ENCODE measurements at regions not wholly inside any gene's neighbourhood (a gene's known extent, or its start where the extent isn't known, plus 50 kb on each side); places are given as distances from the start of the nearest gene placed in this dataset.

DNA sequence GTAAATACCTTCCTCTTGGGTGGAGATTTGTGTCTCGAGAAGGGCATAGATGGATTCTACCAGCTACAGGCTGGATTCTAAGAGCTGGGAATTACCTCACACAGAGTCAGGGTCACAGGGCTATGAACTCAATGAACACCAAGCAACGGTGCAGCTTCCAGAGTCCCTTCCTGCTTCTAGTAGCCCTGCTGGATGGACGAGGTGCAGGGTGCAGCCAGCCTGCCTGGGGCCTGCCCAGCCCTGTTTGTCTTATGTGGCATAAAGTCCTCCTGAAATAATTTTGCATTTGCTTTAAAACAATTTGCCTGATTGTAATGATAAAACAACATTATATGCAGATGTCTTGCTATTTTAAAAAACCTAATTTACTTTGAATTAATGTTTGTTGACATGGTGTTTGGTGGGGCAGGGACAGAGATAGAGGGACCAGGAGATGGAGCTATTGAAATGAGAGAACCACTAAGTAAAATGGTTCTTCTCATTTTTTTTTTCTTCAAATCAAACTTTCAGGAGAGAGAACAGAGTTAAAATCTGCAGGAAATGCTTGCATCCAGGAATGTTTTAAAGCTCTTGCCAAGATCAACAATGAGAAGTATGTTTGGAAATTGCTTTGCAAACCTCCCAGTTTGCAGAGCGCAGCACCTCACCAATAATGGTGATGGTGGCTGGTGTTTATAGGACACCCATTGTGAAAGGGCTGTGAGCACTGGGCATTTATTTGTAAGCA lies 305.4 kb upstream of the PODXL start:
- no peak overlapping the region for H3K27ac Mint-ChIP-seq (ENCODE audit: unreplicated experiment)
- H3K79me2 ChIP-seq (ENCODE audit: insufficient read depth, low read length), result no peaks in the 10 kb centered on the region
- H3K4me1 ChIP-seq (ENCODE audit: insufficient read depth, low read length), result peaks cover 19% of the 10 kb centered on the region
- peak overlapping the region; percentile 52 for H3K4me2 ChIP-seq (ENCODE audit: low read length)
- no peaks in the 10 kb centered on the region for H3K27me3 ChIP-seq (ENCODE audit: insufficient read depth, low read length)
- no peak overlapping the region for H3K4me3 ChIP-seq (ENCODE audit: insufficient read depth, low read depth, low read length)
- no peak for TF ChIP-seq EZH2 (IDR thresholded peaks at IDR 0.05; ENCODE audit: insufficient read depth, low read length)
- TF ChIP-seq, protein P1, sequence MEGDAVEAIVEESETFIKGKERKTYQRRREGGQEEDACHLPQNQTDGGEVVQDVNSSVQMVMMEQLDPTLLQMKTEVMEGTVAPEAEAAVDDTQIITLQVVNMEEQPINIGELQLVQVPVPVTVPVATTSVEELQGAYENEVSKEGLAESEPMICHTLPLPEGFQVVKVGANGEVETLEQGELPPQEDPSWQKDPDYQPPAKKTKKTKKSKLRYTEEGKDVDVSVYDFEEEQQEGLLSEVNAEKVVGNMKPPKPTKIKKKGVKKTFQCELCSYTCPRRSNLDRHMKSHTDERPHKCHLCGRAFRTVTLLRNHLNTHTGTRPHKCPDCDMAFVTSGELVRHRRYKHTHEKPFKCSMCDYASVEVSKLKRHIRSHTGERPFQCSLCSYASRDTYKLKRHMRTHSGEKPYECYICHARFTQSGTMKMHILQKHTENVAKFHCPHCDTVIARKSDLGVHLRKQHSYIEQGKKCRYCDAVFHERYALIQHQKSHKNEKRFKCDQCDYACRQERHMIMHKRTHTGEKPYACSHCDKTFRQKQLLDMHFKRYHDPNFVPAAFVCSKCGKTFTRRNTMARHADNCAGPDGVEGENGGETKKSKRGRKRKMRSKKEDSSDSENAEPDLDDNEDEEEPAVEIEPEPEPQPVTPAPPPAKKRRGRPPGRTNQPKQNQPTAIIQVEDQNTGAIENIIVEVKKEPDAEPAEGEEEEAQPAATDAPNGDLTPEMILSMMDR (IDR thresholded peaks at IDR 0.05; ENCODE audit: insufficient read depth, low read depth, low read length), result no peak
- no peaks in the 10 kb centered on the region for H3K36me3 Mint-ChIP-seq (ENCODE audit: low read depth, unreplicated experiment)
- no peaks in the 10 kb centered on the region for H3K36me3 ChIP-seq (ENCODE audit: insufficient read depth, low read length)
- H3K4me1 Mint-ChIP-seq (ENCODE audit: low read depth, unreplicated experiment), result no peaks in the 10 kb centered on the region
- no peaks in the 10 kb centered on the region for H3K9me3 Mint-ChIP-seq (ENCODE audit: unreplicated experiment)
- no peaks in the 10 kb centered on the region for H4K20me1 ChIP-seq (ENCODE audit: insufficient read depth, low read length)
- no peak overlapping the region for H3K4me3 Mint-ChIP-seq (ENCODE audit: unreplicated experiment)
- H3K27me3 Mint-ChIP-seq (ENCODE audit: low read depth, unreplicated experiment), result peaks cover 34% of the 10 kb centered on the region
- DNase-seq (ENCODE audit: low read depth) (peak; percentile 84), FAIRE-seq (no peak)
- no peak overlapping the region for H3K27ac ChIP-seq (ENCODE audit: low read depth, low read length)
- peak overlapping the region; percentile 31 for H2AFZ ChIP-seq (ENCODE audit: low read depth, low read length)
- H3K9ac ChIP-seq (ENCODE audit: low read length), result no peak overlapping the region
- H3K9me3 ChIP-seq (ENCODE audit: insufficient read depth, low read depth, low read length), result no peaks in the 10 kb centered on the region

DNA sequence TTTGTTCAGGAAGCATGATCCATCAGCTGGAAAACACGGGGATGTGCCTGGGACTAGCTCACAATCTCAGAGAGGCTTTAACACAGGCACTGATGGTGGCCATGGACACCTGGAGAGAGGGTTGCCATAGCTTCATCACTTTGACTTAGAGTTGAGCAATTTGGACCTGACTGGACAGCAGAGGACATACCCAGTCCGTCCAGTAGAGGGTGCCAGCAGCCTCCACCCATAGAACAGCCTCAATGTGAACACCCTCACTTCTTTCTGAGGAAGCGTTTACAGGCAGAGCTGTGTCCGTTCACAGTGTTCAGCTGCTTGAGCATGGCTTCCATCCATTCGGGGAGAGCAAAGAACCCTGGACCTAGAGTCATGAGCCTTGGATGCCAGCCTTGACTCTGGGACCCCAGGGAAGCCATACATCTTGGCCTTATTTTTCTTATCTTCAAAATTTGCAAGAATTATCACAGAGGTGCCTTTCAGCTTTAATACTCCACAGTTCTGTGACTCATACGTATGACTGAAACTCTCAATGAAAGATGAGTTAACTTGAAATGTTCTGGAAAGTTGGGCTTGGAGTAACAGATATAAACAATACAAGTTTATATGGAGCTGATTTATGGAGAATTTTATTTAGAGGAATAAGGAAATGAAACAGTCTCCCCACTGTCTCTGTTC lies 302.9 kb upstream of the PODXL start:
- H3K36me3 ChIP-seq (ENCODE audit: insufficient read depth, low read length), result no peaks in the 10 kb centered on the region
- H3K4me2 ChIP-seq (ENCODE audit: low read length), result peak overlapping the region; percentile 80
- no peaks in the 10 kb centered on the region for H3K27me3 ChIP-seq (ENCODE audit: insufficient read depth, low read length)
- peak overlapping the region; percentile 22 for H3K4me3 ChIP-seq (ENCODE audit: insufficient read depth, low read depth, low read length)
- no peak overlapping the region for H3K27ac ChIP-seq (ENCODE audit: low read depth, low read length)
- FAIRE-seq, result peak; percentile 58
- no peak overlapping the region for H3K4me3 Mint-ChIP-seq (ENCODE audit: unreplicated experiment)
- H3K9me3 Mint-ChIP-seq (ENCODE audit: unreplicated experiment), result peaks cover 2% of the 10 kb centered on the region
- H3K36me3 Mint-ChIP-seq (ENCODE audit: low read depth, unreplicated experiment), result no peaks in the 10 kb centered on the region
- peak; percentile 65 for DNase-seq (ENCODE audit: low read depth)
- H3K79me2 ChIP-seq (ENCODE audit: insufficient read depth, low read length), result no peaks in the 10 kb centered on the region
- no peaks in the 10 kb centered on the region for H3K4me1 Mint-ChIP-seq (ENCODE audit: low read depth, unreplicated experiment)
- no peaks in the 10 kb centered on the region for H4K20me1 ChIP-seq (ENCODE audit: insufficient read depth, low read length)
- H3K4me1 ChIP-seq (ENCODE audit: insufficient read depth, low read length), result peaks cover 19% of the 10 kb centered on the region
- H3K27me3 Mint-ChIP-seq (ENCODE audit: low read depth, unreplicated experiment), result peaks cover 43% of the 10 kb centered on the region
- H2AFZ ChIP-seq (ENCODE audit: low read depth, low read length), result peak overlapping the region; percentile 65
- no peak overlapping the region for H3K27ac Mint-ChIP-seq (ENCODE audit: unreplicated experiment)
- H3K9ac ChIP-seq (ENCODE audit: low read length), result no peak overlapping the region
- peak; percentile 31 for TF ChIP-seq EZH2 (IDR thresholded peaks at IDR 0.05; ENCODE audit: insufficient read depth, low read length)
- TF ChIP-seq, protein P1 (IDR thresholded peaks at IDR 0.05; ENCODE audit: insufficient read depth, low read depth, low read length), result peak; percentile 92
- no peaks in the 10 kb centered on the region for H3K9me3 ChIP-seq (ENCODE audit: insufficient read depth, low read depth, low read length)

- no peaks in the 10 kb centered on the region for H3K36me3 Mint-ChIP-seq (ENCODE audit: low read depth, unreplicated experiment)
- H3K9me3 ChIP-seq (ENCODE audit: insufficient read depth, low read depth, low read length), result no peaks in the 10 kb centered on the region
- H3K79me2 ChIP-seq (ENCODE audit: insufficient read depth, low read length), result no peaks in the 10 kb centered on the region
- H3K27ac ChIP-seq (ENCODE audit: low read depth, low read length), result no peak overlapping the region
- H3K4me1 Mint-ChIP-seq (ENCODE audit: low read depth, unreplicated experiment), result no peaks in the 10 kb centered on the region
- H3K27me3 Mint-ChIP-seq (ENCODE audit: low read depth, unreplicated experiment), result peaks cover 40% of the 10 kb centered on the region
- no peaks in the 10 kb centered on the region for H4K20me1 ChIP-seq (ENCODE audit: insufficient read depth, low read length)
- no peaks in the 10 kb centered on the region for H3K36me3 ChIP-seq (ENCODE audit: insufficient read depth, low read length)
- H3K4me3 ChIP-seq (ENCODE audit: insufficient read depth, low read depth, low read length), result no peak overlapping the region
- H3K4me3 Mint-ChIP-seq (ENCODE audit: unreplicated experiment), result no peak overlapping the region
- no peak for FAIRE-seq
- H3K9me3 Mint-ChIP-seq (ENCODE audit: unreplicated experiment), result peaks cover 5% of the 10 kb centered on the region
- no peak overlapping the region for H3K4me2 ChIP-seq (ENCODE audit: low read length)
- no peak overlapping the region for H3K9ac ChIP-seq (ENCODE audit: low read length)
- H3K27me3 ChIP-seq (ENCODE audit: insufficient read depth, low read length), result no peaks in the 10 kb centered on the region
- H3K4me1 ChIP-seq (ENCODE audit: insufficient read depth, low read length), result peaks cover 19% of the 10 kb centered on the region
- H3K27ac Mint-ChIP-seq (ENCODE audit: unreplicated experiment), result no peak overlapping the region
- no peak for TF ChIP-seq EZH2 (IDR thresholded peaks at IDR 0.05; ENCODE audit: insufficient read depth, low read length)
- TF ChIP-seq, protein P1 (IDR thresholded peaks at IDR 0.05; ENCODE audit: insufficient read depth, low read depth, low read length), result no peak
- DNase-seq (ENCODE audit: low read depth), result no peak
- no peak overlapping the region for H2AFZ ChIP-seq (ENCODE audit: low read depth, low read length)
Observed at GRCh38 chr7:131858611-131859010, 302.2 kb upstream of the PODXL start.

Data from astrocyte (in vitro differentiated cells and primary cell).